Mucosa of gallbladder (tissue), 1 donor: ENCODE measurements at regions not wholly inside any gene's neighbourhood (a gene's known extent, or its start where the extent isn't known, plus 50 kb on each side); places are given as distances from the start of the nearest gene placed in this dataset.

ENCODE experiments used
- DNase-seq: peaks from one replicate; pipeline ENCODE4 v3.0.0-alpha.2; 2020; ENCODE audit warnings: low spot score
- donor health status: DM: no; HTN: no; CAD: no.

GRCh38 chr5:159819591-159820411 lies 96.5 kb upstream of the ADRA1B start:
- peak; percentile 36 for DNase-seq

- DNase-seq, result no peak
These were observed 95.6 kb upstream of the ADRA1B start for GRCh38 chr5:159820692-159821091.

GRCh38 chr5:159821461-159821940 lies 94.8 kb upstream of the ADRA1B start:
- no peak for DNase-seq

GRCh38 chr5:159824188-159825161 lies 91.8 kb upstream of the ADRA1B start:
- DNase-seq, result no peak

GRCh38 chr5:159825551-159826051 lies 90.7 kb upstream of the ADRA1B start:
- no peak for DNase-seq

- peak; percentile 63 for DNase-seq
These were observed 89.7 kb upstream of the ADRA1B start for GRCh38 chr5:159826351-159827214.

- no peak for DNase-seq
These were observed 88.4 kb upstream of the ADRA1B start for GRCh38 chr5:159827861-159828260.

- no peak for DNase-seq
These were observed 84.2 kb upstream of the ADRA1B start for GRCh38 chr5:159832073-159832472.

GRCh38 chr5:159833088-159833487 lies 83.2 kb upstream of the ADRA1B start:
- DNase-seq, result peak; percentile 11

GRCh38 chr5:159833846-159834245 lies 82.4 kb upstream of the ADRA1B start:
- DNase-seq, result no peak

- DNase-seq, result no peak
These were observed 80.7 kb upstream of the ADRA1B start for GRCh38 chr5:159835548-159835947.

GRCh38 chr5:159836691-159837090 lies 79.6 kb upstream of the ADRA1B start:
- no peak for DNase-seq

- DNase-seq, result no peak
These were observed 78.4 kb upstream of the ADRA1B start for GRCh38 chr5:159837860-159838259.

- DNase-seq, result no peak
These were observed 77.6 kb upstream of the ADRA1B start for GRCh38 chr5:159838551-159839222.

- no peak for DNase-seq
These were observed 71.8 kb upstream of the ADRA1B start for GRCh38 chr5:159844267-159845121.

- no peak for DNase-seq
These were observed 66.7 kb upstream of the ADRA1B start for GRCh38 chr5:159849437-159850083.

GRCh38 chr5:159850160-159850559 lies 66.1 kb upstream of the ADRA1B start:
- no peak for DNase-seq

GRCh38 chr5:159851053-159851452 lies 65.2 kb upstream of the ADRA1B start:
- no peak for DNase-seq

- DNase-seq, result no peak
These were observed 61.4 kb upstream of the ADRA1B start for GRCh38 chr5:159854916-159855315.
